MCF 10A (cell line): ENCODE measurements at regions not wholly inside any gene's neighbourhood (a gene's known extent, or its start where the extent isn't known, plus 50 kb on each side); places are given as distances from the start of the nearest gene placed in this dataset.

Experiments
- BruUV-seq: library from RNA; stranded (reverse); fragments of 400-500 nt; replicated peaks from 2 replicates; lab custom pipeline; 2021; lab: Mats Ljungman, UMichigan
- CTCF ChIA-PET: fragments of 300-600 bp; sonication (Branson Sonifier 250); formaldehyde crosslinking; extraction: SDS; loops from one replicate; lab custom pipeline; 2021; ENCODE audit warnings: antibody characterized with exemption, inconsistent platforms; lab: Yijun Ruan, JAX
- POLR2A ChIA-PET: fragments of 300-600, 350-650 bp; sonication (Branson Sonifier 250); formaldehyde crosslinking; extraction: SDS; loops from one replicate; lab custom pipeline; 2020; ENCODE audit warnings: antibody characterized with exemption, inconsistent platforms; lab: Yijun Ruan, JAX
- DNase-seq: peaks from one replicate; pipeline ENCODE4 v3.0.0-alpha.2; 2018; ENCODE audit not compliant: unreplicated experiment
- H3K27ac Mint-ChIP-seq: one replicate; pipeline ENCODE4 v1.8.0; 2022; ENCODE audit warnings: mild to moderate bottlenecking, low read depth, mixed read lengths; ENCODE audit not compliant: unreplicated experiment
- H3K27me3 Mint-ChIP-seq: one replicate; pipeline ENCODE4 v1.8.0; 2022; ENCODE audit warnings: mixed read lengths; ENCODE audit not compliant: insufficient read depth, unreplicated experiment
- H3K36me3 Mint-ChIP-seq: one replicate; pipeline ENCODE4 v1.8.0; 2022; ENCODE audit warnings: mild to moderate bottlenecking, moderate library complexity, mixed read lengths; ENCODE audit not compliant: insufficient read depth, unreplicated experiment
- H3K4me1 Mint-ChIP-seq: one replicate; pipeline ENCODE4 v1.8.0; 2022; ENCODE audit warnings: mixed read lengths; ENCODE audit not compliant: insufficient read depth, unreplicated experiment
- H3K4me3 Mint-ChIP-seq: one replicate; pipeline ENCODE4 v1.8.0; 2022; ENCODE audit warnings: mild to moderate bottlenecking, moderate library complexity, mixed read lengths; ENCODE audit not compliant: unreplicated experiment
- H3K9me3 Mint-ChIP-seq: one replicate; pipeline ENCODE4 v1.8.0; 2022; ENCODE audit warnings: mixed read lengths; ENCODE audit not compliant: unreplicated experiment
- intact Hi-C: fragments of 100-400 bp; cut with micrococcal nuclease; formaldehyde crosslinking; loops from 2 replicates; pipeline ENCODE4 v1.14.1; 2022
- TF ChIP-seq, protein P1 (sequence below): fragments of 200-600 bp; IDR thresholded peaks from one replicate; pipeline ENCODE4 v1.8.0; 2022; ENCODE audit warnings: antibody characterized with exemption, mild to moderate bottlenecking; ENCODE audit not compliant: unreplicated experiment

DNA sequence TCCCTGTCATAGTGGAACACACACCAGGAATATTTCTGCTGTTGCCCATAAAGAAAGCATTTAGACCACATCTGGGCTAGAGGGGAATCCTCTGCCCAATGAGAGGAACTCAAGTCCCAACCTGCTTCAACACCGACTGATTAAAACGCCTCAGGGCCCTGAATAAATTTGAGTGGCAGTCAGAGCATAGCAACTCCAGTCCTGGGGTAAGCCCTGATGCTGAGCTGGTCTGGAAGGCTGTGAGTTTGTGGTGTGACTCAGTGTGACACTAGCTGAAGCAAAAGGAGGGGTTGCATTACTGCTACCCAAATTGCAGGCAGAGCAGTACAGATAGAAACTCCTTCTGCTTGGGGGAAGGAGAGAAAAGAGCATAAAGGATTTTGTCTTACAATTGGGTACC lies 148.3 kb downstream of the PRDM9 start:
- H3K27me3 Mint-ChIP-seq = no peaks in the 10 kb centered on the region
- ChIA-PET POLR2A (no interaction called here), CTCF (no interaction called here)
- no peaks in the 10 kb centered on the region for H3K36me3 Mint-ChIP-seq
- DNase-seq = peak; percentile 24
- H3K27ac Mint-ChIP-seq = no peak overlapping the region
- no TSS peak for BruUV-seq
- H3K4me1 Mint-ChIP-seq = peaks cover 7% of the 10 kb centered on the region
- TF ChIP-seq, protein P1, sequence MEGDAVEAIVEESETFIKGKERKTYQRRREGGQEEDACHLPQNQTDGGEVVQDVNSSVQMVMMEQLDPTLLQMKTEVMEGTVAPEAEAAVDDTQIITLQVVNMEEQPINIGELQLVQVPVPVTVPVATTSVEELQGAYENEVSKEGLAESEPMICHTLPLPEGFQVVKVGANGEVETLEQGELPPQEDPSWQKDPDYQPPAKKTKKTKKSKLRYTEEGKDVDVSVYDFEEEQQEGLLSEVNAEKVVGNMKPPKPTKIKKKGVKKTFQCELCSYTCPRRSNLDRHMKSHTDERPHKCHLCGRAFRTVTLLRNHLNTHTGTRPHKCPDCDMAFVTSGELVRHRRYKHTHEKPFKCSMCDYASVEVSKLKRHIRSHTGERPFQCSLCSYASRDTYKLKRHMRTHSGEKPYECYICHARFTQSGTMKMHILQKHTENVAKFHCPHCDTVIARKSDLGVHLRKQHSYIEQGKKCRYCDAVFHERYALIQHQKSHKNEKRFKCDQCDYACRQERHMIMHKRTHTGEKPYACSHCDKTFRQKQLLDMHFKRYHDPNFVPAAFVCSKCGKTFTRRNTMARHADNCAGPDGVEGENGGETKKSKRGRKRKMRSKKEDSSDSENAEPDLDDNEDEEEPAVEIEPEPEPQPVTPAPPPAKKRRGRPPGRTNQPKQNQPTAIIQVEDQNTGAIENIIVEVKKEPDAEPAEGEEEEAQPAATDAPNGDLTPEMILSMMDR = no peak
- intact Hi-C loops = no loop called here
- H3K4me3 Mint-ChIP-seq = no peak overlapping the region
- H3K9me3 Mint-ChIP-seq = no peaks in the 10 kb centered on the region

DNA sequence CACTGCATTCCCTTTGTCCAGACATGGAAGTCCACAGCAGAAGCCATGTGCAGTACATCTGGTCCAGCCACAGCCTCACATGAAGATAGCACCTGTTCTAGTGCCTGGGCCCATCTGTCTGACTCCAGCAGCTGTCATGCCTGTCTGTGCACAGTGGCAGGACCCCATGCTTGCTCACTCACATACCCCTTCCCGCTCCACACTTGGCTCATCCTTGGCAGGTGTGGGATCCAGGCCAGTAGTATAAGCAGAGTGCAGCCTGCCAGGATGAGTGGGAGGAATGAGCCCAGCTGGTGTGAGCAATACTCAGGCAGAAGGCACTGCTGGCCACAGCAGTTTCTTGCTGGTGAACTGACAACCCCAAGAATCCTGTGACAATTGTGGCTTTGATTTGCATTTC lies 168.0 kb downstream of the PRDM9 start:
- Mint-ChIP-seq H3K4me1 (no peaks in the 10 kb centered on the region), H3K9me3 (no peaks in the 10 kb centered on the region), H3K27ac (no peak overlapping the region), H3K4me3 (no peak overlapping the region), H3K36me3 (no peaks in the 10 kb centered on the region), H3K27me3 (no peaks in the 10 kb centered on the region)
- ChIA-PET POLR2A (no interaction called here), CTCF (interaction anchor here (0.6 kb wide), 1 partner anchor 1743 kb away, joined by 3 read pairs; no protein-coding TSS in a partner anchor)
- TF ChIP-seq, protein P1 = no peak
- intact Hi-C loops = no loop called here
- no peak for DNase-seq
- BruUV-seq = no TSS peak

DNA sequence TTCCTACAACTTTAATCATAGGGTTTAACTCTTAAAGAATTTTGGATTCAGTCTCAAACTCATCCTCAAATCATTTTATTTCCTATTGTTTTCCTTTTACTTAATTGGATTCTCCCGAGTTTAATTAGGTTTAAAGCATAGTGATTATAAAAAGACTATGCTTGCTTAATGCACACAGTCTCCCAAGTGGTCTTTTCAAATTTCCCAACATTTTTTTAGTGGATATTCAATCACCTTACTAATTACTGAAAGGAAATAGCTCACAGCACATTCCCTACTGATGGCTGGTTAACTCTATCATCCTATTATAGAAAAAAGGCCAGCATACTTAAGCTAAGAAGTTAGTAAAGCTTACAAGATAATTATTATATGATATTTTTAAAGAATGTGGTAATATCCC lies 170.6 kb downstream of the PRDM9 start:
- TF ChIP-seq, protein P1 = no peak
- no peaks in the 10 kb centered on the region for H3K36me3 Mint-ChIP-seq
- ChIA-PET POLR2A (no interaction called here), CTCF (no interaction called here)
- BruUV-seq = no TSS peak
- no peaks in the 10 kb centered on the region for H3K9me3 Mint-ChIP-seq
- no peak overlapping the region for H3K4me3 Mint-ChIP-seq
- H3K4me1 Mint-ChIP-seq = no peaks in the 10 kb centered on the region
- DNase-seq = no peak
- H3K27ac Mint-ChIP-seq = no peak overlapping the region
- no peaks in the 10 kb centered on the region for H3K27me3 Mint-ChIP-seq
- intact Hi-C loops = no loop called here

DNA sequence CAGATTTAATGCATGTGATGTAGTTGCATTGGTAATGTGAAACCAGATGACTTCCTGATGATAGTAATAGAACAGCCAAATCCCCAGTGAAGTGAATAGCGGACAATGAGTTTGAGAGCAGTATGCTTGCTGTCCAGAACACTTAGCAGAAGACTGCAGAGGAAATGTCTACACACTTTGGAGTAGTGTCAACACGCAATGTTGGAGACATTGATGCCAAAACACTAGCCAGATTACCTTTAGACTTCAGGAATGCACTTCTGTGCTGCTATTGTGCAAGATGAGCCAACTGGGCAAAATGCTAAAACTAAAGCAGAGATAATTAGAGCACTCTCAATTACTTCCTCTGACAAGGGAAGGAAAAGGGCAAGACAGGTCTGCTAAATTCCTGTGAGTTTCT lies 176.7 kb downstream of the PRDM9 start:
- ChIA-PET CTCF (no interaction called here), POLR2A (no interaction called here)
- Mint-ChIP-seq H3K27ac (no peak overlapping the region), H3K4me3 (no peak overlapping the region), H3K9me3 (no peaks in the 10 kb centered on the region), H3K36me3 (no peaks in the 10 kb centered on the region), H3K27me3 (no peaks in the 10 kb centered on the region), H3K4me1 (no peaks in the 10 kb centered on the region)
- no peak for DNase-seq
- TF ChIP-seq, protein P1 = no peak
- intact Hi-C loops = no loop called here
- no TSS peak for BruUV-seq
